GM18861 (cell line): ENCODE measurements at regions not wholly inside any gene's neighbourhood (a gene's known extent, or its start where the extent isn't known, plus 50 kb on each side); places are given as distances from the start of the nearest gene placed in this dataset.
A peak's percentile ranks its signal among the peaks of the same experiment; 100 is the strongest.
"Not testable (repeated sequence)": the region's sequence is repeated elsewhere in the genome, so short reads cannot be mapped to it uniquely, and the experiment has no call there.

Experiments used
- ATAC-seq: cut with Tn5 transposase; IDR thresholded peaks from one replicate; pipeline ENCODE4 v1.9.1; 2021; ENCODE audit not compliant: unreplicated experiment

DNA sequence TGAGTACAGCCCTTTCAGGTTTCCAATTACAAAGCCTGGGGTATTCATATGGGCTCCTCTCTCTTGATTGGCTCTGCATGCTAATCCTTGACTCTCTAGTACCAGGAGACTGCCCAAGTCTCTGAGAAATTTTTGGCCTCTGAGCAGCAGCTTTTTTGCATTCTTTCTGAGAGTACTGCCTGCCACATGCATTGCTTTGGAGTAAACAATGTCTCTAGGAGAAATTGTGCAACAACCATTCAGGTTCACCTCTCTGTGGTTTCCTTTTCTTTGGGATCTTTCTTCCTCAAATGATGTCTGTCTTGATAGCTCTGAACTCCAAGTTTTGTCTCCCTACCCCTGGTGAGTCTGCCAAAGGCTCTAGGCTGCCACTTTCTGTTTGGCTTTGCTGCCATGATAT is 115.8 kb upstream of the SETBP1 start:
- no peak for ATAC-seq

DNA sequence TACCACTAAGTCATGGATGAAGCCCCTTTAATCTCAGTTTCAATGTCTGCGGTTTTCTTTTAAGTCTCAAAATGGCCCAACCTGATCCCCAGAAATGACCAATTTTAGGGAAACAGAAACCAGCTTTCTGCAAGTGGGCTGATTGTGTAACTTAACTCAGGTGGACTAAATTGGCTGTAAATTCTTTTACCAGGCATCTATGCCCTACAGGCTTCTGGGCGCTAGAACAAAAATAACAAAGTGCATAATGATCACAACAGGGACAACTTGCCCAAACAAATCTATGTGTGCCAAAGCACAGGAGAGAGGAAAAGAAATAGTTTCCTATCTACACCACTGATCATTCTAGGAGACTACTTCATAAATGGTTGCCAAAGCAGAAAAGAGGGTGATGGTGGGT is 112.3 kb upstream of the SETBP1 start:
- ATAC-seq: no peak

DNA sequence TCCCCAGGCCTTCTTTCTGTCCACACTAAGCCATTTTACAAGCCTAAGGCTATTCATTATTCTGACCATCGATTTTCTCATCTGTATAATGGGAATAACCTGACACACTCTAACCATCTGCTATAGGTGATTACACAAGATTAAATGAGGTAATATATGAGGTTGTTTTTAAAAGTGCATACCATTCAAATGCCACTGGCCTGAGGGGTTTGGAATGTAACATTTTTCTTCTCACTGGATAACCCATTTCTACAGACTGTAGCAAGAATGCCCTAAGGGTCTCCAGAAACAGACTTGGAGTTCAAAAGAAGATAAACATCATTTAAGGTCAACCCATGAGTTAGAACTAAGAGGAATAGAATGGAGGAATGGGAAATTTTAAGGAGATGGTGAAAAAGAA is 111.7 kb upstream of the SETBP1 start:
- no peak for ATAC-seq

DNA sequence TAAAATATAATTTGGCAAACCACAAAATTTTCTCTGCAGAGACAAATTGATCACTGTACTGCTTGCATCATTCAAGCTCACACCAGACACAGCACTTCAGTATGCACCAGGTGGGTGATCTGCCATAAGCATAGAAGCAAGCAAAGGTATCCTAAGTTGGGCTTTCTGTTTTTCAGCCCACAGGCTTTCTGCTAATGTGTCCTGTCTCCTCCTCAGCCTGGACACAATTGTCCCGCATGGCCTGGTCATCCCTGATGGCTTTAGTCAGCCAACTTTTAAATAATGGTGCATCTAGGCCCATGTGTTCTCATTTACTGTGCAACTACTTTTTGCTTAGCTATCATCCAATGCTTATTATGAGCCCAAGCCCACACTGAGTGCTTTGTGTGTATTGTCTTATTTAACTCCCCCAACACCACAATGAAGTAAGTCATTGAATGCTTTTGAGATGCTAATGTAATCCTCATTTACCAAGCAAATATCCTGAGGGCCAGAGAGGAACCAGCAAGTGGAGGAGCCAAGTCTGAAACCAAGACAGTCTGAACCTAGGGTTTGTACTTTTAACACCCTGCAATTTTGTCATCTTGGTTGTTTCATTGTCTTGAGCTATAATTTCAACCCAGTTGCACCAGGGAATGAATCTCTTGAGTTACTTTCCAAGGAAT is 111.2 kb upstream of the SETBP1 start:
- ATAC-seq: no peak

DNA sequence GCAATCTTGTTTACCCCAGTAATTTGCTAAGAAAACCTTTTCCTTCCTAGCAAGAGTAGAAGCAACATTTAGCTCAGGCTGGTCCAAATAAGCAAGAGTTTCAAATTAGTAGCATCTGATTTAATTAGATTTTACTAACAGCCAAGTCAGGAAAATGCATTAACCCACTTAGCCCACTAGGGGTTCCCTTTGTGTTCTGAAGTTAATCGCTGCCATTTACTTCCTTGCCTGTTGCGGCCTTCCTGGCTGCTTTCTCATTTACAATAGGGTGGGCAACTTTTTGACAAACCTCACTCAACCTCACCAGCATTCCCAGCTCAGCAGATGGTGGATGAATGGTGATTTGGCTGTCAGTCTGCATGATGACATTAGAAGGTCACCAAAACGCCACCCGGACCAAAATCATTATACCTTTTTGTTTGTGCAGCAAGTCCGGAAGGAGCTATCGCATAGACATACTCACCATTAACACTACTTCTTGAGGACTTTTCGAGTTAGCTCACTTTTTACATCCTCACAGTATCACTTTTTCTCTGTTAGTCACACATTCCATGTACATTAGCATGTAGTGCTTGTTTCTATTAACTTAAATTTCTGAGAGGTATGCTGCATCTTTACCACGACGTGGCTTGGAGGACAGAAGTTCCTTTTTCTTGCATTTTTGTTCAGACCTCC is 101.5 kb upstream of the SETBP1 start:
- peak; percentile 66 for ATAC-seq

DNA sequence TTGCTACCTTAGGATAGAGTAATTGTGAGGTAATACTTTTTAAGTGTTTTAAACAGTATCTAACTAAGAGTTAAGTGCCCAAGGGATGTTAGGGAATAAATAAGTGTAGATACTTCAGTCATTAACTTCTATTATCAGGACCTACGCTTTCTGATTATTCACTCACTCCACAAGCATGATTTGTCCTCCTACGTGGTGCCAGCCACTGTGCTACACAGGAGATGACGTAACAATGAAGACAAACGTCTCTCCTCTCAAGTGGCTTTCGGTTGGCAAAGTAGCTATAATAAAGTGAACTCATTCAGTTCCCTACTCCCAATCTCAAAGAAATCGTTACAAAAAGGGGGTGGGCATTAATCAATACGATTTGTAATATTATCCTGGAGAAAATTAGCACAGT is 100.9 kb upstream of the SETBP1 start:
- no peak for ATAC-seq

DNA sequence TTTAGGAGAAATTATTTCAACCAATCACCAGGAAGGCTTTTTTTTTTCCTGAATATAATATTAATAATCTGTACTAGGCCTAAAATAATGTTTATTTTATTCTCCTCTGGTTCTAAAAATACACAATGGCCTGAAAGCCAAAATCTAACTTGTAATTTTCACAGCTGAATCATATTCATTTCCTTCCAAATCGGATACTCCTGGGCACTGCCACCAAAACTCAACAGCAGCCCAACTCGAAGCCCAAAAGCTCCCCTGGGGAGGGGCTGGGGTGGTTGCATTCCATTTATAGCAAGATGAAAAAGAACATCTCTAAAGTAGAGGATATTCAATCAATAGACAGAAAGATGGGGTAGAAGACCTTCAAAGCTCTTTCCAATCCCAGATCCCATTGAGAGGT is 100.5 kb upstream of the SETBP1 start:
- no peak for ATAC-seq

DNA sequence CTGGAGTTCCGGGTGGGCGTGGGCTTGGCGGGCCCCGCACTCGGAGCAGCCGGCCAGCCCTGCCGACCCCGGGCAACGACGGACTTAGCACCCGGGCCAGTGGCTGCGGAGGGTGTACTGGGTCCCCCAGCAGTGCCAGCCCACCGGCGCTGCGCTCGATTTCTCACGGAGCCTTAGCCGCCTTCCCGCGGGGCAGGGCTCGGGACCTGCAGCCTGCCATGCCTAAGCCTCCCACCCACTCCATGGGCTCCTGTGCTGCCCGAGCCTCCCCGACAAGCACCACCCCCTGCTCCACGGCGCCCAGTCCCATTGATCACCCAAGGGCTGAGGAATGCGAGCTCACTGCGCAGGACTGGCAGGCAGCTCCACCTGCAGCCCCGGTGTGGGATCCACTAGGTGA is 99.9 kb upstream of the SETBP1 start:
- not testable (repeated sequence) for ATAC-seq

DNA sequence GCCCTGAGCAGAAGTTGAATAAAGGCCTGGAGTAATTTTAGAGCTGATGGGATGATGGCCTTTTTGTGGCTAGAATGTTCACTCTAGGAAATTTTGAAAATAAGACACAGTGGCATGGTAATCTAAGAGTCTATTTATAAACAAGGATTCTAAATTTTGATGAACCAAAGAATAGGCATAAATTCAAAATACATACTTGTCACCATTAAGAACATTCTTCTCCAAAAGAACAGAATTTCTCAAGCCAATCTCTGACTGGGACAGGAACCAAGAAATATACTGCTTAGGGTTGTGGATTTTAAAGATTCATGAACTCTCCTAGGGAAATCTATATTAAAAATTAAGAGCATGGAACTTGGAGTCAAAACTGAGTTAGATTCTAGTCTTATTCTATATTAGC is 98.2 kb upstream of the SETBP1 start:
- no peak for ATAC-seq

DNA sequence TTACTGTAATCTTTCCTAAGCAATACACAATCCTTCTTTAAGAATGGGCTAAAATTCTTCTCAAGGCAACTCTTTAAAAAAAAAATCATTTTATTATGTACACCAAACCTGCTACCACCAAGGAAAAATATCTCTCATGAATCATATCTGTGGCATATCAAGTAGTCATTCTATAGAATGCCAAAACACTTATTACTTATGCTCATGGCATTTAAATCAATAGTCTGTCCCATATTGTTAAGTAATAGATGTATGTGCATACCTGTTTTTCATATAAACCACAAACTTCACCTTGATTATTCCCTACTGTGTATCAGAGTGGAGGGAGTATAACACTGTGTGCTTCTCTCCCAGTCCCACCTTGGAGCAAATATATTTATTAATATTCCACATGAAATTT is 95.8 kb upstream of the SETBP1 start:
- ATAC-seq: no peak

DNA sequence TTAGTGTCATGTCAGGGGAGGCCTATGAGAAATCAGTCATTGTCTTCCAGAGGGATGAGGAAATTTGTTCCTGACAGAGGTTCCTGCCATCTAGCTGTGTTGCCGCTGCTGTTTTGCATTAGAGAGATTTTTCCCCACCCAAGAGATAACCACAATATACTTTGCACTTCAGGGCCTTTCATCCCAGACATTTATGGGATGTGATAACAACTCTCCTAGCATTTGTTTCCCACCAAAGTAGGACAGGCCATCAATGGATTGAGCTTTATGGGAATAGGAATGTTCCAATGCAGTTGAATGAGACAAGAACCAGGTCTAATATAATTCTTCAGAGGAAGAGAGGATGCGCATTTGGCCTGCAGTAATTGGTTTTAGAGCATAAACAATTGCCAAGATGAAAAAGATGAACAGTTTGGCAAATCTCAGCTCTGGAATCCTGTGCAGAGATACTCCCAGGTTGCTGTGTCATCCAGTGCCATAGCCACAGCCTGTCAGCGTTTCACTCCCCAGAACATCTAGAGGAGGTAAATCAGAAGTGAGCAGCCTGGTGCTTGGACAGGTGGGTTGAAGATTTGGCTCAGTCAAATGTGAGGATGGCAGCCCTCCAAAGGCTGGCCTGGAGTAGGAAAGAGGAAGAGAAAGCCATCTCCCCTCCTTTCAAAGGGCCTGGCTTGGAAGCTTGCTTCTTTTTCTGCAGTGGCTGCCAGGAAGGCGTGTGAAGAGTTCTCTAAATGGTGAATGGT is 93.7 kb upstream of the SETBP1 start:
- ATAC-seq: no peak

DNA sequence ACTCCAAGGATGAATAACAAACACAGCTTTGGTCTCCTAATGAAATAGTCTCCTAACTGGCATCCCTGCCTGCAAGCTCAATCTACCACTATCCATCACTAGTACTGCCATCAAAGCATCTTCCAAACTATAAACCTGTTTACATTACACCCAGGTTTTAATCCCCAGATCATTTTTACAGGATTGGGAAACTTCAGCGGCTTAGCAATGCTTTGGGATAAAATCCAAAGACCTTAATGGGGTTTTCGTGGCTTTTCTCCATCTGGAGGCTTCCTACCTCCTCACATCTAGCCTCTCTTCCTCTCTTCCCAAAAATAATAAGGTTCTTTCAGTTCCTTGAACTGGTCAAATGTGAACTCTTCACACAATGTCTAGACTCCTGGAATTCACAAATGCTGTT is 92.2 kb upstream of the SETBP1 start:
- no peak for ATAC-seq

DNA sequence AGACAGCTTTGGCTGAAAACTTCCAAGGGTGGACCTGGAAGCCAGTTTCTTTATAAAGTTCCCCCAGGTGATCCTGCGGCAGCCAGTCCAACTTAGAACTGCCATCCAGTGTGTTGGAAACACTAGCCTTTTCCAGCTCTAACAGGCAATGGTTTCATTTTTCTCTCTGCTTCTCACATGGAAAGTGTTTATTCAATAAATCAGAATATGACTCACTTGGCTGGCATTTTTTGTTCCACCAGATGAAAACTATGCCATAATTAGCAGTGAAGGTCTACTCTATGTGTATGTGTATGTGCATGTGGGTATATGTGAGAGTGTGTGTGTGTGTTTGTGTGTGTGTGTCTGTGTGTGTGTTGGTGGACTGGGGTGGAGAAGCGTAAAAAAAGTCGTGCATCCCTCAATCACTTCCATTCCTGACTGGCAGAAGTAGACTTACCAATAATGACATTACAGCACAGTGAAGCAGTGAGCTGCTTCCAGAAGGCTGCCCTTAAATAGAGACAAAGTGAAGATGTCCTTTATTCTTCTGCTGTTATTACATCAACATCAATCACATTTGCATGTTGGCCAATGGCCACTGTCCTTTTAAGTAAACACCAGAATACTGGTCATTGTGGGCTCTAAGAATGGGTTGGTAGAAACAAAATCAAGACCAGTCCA is 90.9 kb upstream of the SETBP1 start:
- no peak for ATAC-seq

DNA sequence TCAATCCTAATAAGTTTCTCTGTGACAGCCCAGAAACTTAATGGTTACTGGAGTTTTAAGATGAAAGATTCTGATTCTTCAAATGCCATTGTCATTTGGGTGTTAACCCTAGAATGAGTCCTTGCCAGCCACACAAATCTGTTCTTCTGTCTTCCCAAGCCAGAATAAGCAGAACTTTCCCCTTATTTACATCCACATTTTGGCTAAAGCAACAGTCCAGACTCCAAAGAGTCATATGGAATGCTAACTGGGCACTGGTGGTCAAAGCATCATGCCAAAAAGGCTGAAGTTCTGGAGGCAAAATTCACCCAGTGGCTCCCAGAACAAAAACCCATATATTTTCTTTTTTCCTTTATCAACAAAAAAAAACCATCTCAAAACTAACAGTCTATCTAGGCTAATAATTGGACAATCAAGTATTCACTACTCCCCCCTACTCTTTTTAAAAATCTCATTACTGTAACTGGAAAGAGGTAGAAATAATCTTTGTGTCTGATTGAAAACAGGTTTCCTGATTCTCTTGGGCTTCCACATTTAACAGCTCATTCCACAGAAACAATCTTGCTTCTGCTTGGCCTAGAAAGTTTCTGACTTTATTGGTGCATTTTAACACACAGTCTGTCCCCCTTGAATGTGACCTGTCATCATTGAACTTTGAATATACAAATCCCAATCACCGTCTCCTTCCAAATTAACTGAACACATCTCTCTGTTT is 89.6 kb upstream of the SETBP1 start:
- no peak for ATAC-seq

DNA sequence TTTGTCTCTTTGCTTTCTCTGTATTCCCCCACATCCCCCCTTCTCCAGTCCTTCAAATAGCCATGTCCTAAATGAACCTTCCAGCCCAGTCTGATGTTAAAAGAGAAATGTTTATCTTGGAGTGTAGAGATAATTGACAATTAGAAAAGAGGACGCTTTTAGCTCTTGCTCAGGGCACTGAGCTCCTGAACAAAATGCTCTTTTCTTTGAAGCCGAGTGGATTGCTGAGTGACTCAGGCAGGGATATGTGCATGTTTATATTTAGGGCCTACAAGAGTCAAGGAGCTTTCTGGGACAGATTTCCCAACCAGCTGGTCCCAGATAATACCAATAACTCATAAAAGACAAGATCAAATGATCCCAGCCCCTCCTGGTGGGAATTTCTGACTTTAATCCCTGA is 88.0 kb upstream of the SETBP1 start:
- ATAC-seq: no peak

DNA sequence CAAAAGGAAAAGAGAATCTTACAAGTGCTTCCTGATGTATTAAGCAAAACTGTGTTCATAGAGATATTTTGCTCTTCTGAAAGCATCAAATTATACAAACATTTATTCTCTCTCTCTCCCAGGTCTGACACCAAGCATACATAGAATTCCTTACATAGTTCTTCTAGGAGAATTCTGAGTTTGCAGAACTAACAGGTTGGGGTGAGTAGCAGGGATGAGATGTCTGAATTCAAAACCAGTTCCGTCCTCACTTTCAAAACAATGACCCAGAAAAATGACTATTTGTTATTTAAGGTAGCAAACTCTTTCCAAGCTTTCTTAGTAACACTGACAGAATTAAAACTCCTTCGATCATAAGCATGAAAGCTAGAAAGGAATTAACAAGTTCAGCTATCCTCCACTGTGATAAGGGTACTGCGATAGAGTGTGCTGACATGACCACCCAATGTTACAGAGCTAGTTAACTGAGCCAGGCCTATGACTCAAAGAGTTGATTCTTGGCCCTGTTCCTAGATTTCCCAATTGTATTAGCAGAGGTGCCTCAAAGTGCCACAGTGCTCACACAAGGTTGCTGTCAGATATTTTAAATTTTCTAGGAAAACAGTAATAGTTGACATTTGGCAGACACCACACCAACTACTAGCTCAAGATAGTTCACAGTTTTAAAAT is 85.8 kb upstream of the SETBP1 start:
- ATAC-seq: no peak

DNA sequence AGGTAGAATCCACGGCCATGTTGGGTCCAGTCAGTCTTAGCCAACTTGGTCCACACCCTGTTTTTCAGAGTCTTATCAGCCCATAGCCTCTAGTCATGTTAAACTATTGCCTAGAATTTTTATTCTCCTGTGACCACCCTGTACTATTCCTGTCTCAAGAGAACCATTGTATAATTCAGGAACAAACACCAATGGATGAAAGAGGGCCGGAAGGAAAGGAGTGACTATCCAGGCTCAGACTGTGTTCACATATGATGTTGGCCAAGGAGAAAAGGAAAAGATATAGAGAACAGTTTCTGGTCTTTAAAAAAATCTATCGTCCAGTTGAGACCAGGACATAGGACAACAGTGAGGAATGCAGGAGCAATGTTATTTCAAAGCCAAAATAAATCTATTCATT is 82.9 kb upstream of the SETBP1 start:
- no peak for ATAC-seq

DNA sequence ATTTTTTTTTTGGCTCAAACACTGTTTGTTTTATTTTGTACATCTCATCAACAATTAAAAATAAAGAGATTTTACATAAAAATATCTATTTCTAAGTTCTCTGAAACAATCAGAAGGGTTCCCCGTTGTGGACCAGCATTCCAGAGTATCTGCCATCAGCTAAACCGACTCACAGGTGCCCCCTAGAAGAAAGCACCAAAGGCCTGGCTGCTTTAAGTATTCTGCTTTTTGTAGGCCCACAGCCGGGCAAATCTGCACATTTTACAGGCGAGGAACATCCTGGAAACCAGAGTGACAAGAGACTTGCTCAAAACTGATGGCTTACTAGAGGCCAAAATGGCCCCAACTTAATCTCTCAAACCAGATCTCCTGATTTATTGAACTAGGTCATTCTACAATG is 82.2 kb upstream of the SETBP1 start:
- no peak for ATAC-seq

DNA sequence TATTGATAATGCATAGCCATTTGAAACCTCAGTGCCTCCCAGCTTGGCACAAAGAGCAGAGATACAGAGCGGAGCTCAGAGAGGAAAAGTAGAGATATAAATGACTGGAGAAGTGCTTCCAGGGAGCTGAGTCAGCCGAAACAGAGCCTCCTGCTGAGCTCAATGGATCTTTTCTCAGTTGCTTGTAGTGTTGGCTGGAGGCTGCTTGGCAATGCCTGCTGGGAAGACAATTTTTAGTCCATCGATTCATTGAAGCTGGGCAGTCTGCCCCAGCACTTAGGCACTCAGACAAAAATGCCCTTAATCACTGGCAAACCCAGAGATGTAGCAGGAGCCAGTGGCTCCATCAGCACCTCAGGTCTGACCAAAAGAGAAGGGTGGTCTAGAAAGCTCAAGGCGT is 81.3 kb upstream of the SETBP1 start:
- no peak for ATAC-seq

DNA sequence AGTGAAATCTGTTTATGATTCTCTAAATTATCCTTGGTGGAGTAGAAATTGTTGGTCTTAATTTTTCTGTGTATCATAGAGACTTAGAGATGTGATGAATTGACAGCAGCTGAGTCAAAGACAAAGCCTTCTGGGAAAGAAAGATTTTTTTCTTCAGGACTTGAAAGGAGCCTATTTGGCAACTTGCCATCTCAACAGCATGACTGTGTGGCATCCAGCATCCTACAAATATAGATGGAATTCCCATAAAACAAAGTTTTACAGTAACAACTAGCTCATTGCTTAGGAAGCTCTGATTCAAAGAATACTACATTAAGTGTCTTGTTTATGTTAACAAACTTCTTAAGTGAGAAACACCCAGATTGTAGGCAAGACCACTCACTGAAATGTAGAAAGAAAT is 79.2 kb upstream of the SETBP1 start:
- no peak for ATAC-seq

DNA sequence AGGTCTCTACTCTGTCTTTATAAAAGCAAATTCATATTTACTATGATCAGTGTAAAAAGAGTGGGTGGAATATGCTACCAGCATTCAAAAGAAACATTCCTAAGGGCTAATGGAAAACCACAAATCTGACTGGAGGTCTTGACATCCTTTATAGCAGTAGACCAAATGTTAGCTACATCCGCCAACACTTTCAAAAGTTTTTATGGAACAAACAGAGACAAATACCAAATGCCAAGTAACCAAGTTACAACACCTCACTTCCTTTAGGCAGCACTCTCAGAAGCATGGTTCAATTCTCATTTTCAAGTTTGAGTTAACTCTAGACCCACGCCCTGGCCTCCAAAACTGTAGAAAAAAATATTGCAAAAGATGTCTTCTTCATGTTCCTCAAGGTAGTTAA is 78.3 kb upstream of the SETBP1 start:
- ATAC-seq: no peak
